Erythroblast (primary cell): ENCODE measurements at regions not wholly inside any gene's neighbourhood (a gene's known extent, or its start where the extent isn't known, plus 50 kb on each side); places are given as distances from the start of the nearest gene placed in this dataset.

Experiments used
- GATA1 ChIP-seq: IDR thresholded peaks from 2 replicates; pipeline ENCODE4 v1.6.1; 2011; ENCODE audit warnings: low read depth, mild to moderate bottlenecking, control low read depth, low read length, moderate library complexity
- POLR2A ChIP-seq: IDR thresholded peaks from 2 replicates; pipeline ENCODE4 v1.6.1; 2011; ENCODE audit warnings: mild to moderate bottlenecking, low read length

DNA sequence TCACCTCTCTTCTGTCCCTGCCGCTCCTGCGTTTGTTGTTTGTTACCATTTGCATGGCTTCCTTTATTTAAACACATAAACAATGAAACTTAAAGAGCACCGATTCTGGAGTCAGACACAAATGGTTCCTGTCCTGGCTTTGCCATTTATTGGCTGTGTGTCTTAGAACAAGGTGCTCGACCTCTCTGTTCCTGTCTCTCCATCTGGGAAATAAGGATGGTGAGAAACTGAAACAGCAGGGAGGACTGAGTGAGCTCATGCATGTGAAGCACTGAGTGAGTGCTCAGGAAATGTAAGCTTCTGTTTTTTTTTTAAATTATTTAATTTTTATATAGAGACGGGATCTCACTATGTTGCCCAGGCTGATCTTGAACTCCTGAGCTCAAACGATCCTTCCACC lies 148.2 kb upstream of the WNT4 start:
- TF ChIP-seq POLR2A = no peak
- no peak for TF ChIP-seq GATA1
